H1 (cell line): ENCODE measurements at regions not wholly inside any gene's neighbourhood (a gene's known extent, or its start where the extent isn't known, plus 50 kb on each side); places are given as distances from the start of the nearest gene placed in this dataset.

Source experiments
- CTCF ChIA-PET: fragments of 300-600 bp; sonication (Branson Sonifier 250); formaldehyde crosslinking; loops from one replicate; lab custom pipeline; 2021; ENCODE audit not compliant: partially characterized antibody; lab: Charles Lee
- POLR2A ChIA-PET: fragments of 300-600 bp; sonication (Branson Sonifier 250); formaldehyde crosslinking; loops from one replicate; lab custom pipeline; 2021; ENCODE audit warnings: inconsistent platforms; ENCODE audit not compliant: partially characterized antibody; lab: Charles Lee
- DNase-seq, 2 experiments: peaks; one replicate each; pipeline versions ENCODE4 v3.0.0 to v3.0.0-alpha.2; 2010 to 2022; ENCODE audit warnings: low spot score in 2 of 2, low read depth in 1 of 2, mixed read lengths in 1 of 2
- FAIRE-seq: peaks from 2 replicates; lab custom pipeline; 2011; peaks lifted over from hg19 to GRCh38; lab: Jason Lieb, UNC
- H2AFZ ChIP-seq: 2 replicates; pipeline ENCODE4 v1.8.1; 2012; ENCODE audit warnings: low read length, inconsistent platforms
- H2AK5ac ChIP-seq: 2 replicates; pipeline ENCODE4 v1.6.1; 2013; ENCODE audit warnings: low read depth, low read length
- H2BK120ac ChIP-seq: replicated peaks from 2 replicates; pipeline ENCODE3; 2013; ENCODE audit warnings: low read depth, low read length, inconsistent platforms
- H2BK12ac ChIP-seq: 2 replicates; pipeline ENCODE4 v1.6.1; 2013; ENCODE audit warnings: low read depth, low read length
- H2BK15ac ChIP-seq: 2 replicates; pipeline ENCODE4 v1.6.1; 2013; ENCODE audit warnings: low read length
- H2BK20ac ChIP-seq: 2 replicates; pipeline ENCODE4 v1.6.1; 2013; ENCODE audit warnings: low read length
- H2BK5ac ChIP-seq: 2 replicates; pipeline ENCODE4 v1.6.1; 2013; ENCODE audit warnings: low read depth, low read length
- H3K14ac ChIP-seq: 2 replicates; pipeline ENCODE4 v1.6.1; 2013; ENCODE audit warnings: inconsistent platforms; ENCODE audit not compliant: insufficient read length
- H3K18ac ChIP-seq: 2 replicates; pipeline ENCODE4 v1.6.1; 2013; ENCODE audit warnings: low read length; ENCODE audit errors: extremely low read depth
- H3K23ac ChIP-seq: 2 replicates; pipeline ENCODE4 v1.6.1; 2013; ENCODE audit warnings: inconsistent platforms; ENCODE audit not compliant: insufficient read length
- H3K23me2 ChIP-seq: 2 replicates; pipeline ENCODE4 v1.6.1; 2013; ENCODE audit warnings: low read depth, low read length
- H3K27ac ChIP-seq: 2 replicates; pipeline ENCODE4 v1.6.1; 2011; ENCODE audit warnings: low read depth, low read length, inconsistent platforms
- H3K27me3 ChIP-seq, 4 experiments: replicated peaks in 1 of 4; 1 replicate in 1 of 4; 2 replicates in 3 of 4; pipeline versions ENCODE4 v1.6.1 to v1.8.1; 2011 to 2013; ENCODE audit warnings: low read length in 3 of 4, mild to moderate bottlenecking in 3 of 4, inconsistent platforms in 2 of 4, mixed read lengths in 2 of 4, moderate library complexity in 1 of 4; ENCODE audit not compliant: control insufficient read depth in 3 of 4, insufficient read depth in 3 of 4; ENCODE audit errors: extremely low read depth in 1 of 4
- H3K36me3 ChIP-seq, 4 experiments: 2 replicates each; pipeline versions ENCODE4 v1.6.1 to v1.8.1; 2011 to 2013; ENCODE audit warnings: mild to moderate bottlenecking in 4 of 4, low read length in 3 of 4, moderate library complexity in 2 of 4, control low read depth in 1 of 4, inconsistent platforms in 1 of 4; ENCODE audit not compliant: insufficient read depth in 4 of 4, control insufficient read depth in 2 of 4
- H3K4ac ChIP-seq: replicated peaks from 2 replicates; pipeline ENCODE3; 2013; ENCODE audit warnings: low read length, low read depth, mixed read lengths, inconsistent platforms; ENCODE audit not compliant: insufficient read length
- H3K4me1 ChIP-seq, 4 experiments: replicated peaks in 1 of 4; 1 replicate in 1 of 4; 2 replicates in 3 of 4; pipeline versions ENCODE4 v1.6.1 to v1.8.1; 2011 to 2013; ENCODE audit warnings: low read length in 3 of 4, inconsistent platforms in 2 of 4, mixed read lengths in 1 of 4; ENCODE audit not compliant: insufficient read depth in 4 of 4, control insufficient read depth in 3 of 4
- H3K4me2 ChIP-seq, 2 experiments: 2 replicates each; pipeline versions ENCODE4 v1.6.1 to v1.8.1; 2011 to 2013; ENCODE audit warnings: low read depth in 2 of 2, low read length in 2 of 2, control low read depth in 1 of 2, inconsistent platforms in 1 of 2, mild to moderate bottlenecking in 1 of 2; ENCODE audit not compliant: insufficient read depth in 1 of 2
- H3K4me3 ChIP-seq, 4 experiments: fragments of 200-600, 300-600 bp in 1 of 4; sonication (generic), shearing (Covaris generic), sonication (Bioruptor Twin) in 1 of 4; 2 replicates each; pipeline versions ENCODE4 v1.5.1 to v1.8.1; 2011 to 2016; ENCODE audit warnings: low read length in 4 of 4, low read depth in 3 of 4, control low read depth in 2 of 4, inconsistent platforms in 2 of 4, mild to moderate bottlenecking in 2 of 4, mixed read lengths in 1 of 4, moderate library complexity in 1 of 4; ENCODE audit not compliant: insufficient read depth in 2 of 4; ENCODE audit errors: extremely low read depth in 1 of 4
- H3K56ac ChIP-seq: replicated peaks from 2 replicates; pipeline ENCODE3; 2013; ENCODE audit warnings: low read depth, mild to moderate bottlenecking, mixed read lengths, low read length, inconsistent platforms; ENCODE audit not compliant: insufficient read length
- H3K79me1 ChIP-seq: 2 replicates; pipeline ENCODE4 v1.6.1; 2013; ENCODE audit warnings: low read depth, low read length, control low read depth
- H3K79me2 ChIP-seq, 2 experiments: 2 replicates each; pipeline versions ENCODE4 v1.6.1 to v1.8.1; 2012 to 2013; ENCODE audit warnings: low read length in 2 of 2, mild to moderate bottlenecking in 2 of 2, inconsistent platforms in 1 of 2; ENCODE audit not compliant: insufficient read depth in 2 of 2, control insufficient read depth in 1 of 2
- H3K9ac ChIP-seq, 4 experiments: replicated peaks in 1 of 4; 1 replicate in 1 of 4; 2 replicates in 3 of 4; pipeline versions ENCODE4 v1.6.1 to v1.8.1; 2011 to 2013; ENCODE audit warnings: low read depth in 3 of 4, low read length in 3 of 4, control low read depth in 2 of 4, mild to moderate bottlenecking in 2 of 4, moderate library complexity in 2 of 4, inconsistent platforms in 1 of 4; ENCODE audit errors: extremely low read depth in 1 of 4
- H3K9me3 ChIP-seq, 2 experiments: 2 replicates each; pipeline versions ENCODE4 v1.6.1 to v1.8.1; 2012 to 2013; ENCODE audit warnings: mild to moderate bottlenecking in 2 of 2, moderate library complexity in 2 of 2, control low read depth in 1 of 2, inconsistent platforms in 1 of 2, low read depth in 1 of 2, low read length in 1 of 2, mixed read lengths in 1 of 2; ENCODE audit not compliant: insufficient read depth in 2 of 2
- H4K20me1 ChIP-seq, 2 experiments: replicated peaks in 1 of 2; 2 replicates each; pipeline versions ENCODE3 to v1.8.1; 2011 to 2013; ENCODE audit warnings: inconsistent platforms in 2 of 2, low read length in 2 of 2, mild to moderate bottlenecking in 1 of 2; ENCODE audit not compliant: insufficient read depth in 2 of 2, control insufficient read depth in 1 of 2
- H4K5ac ChIP-seq: 2 replicates; pipeline ENCODE4 v1.6.1; 2013; ENCODE audit warnings: low read length, low read depth, mixed read lengths, inconsistent platforms; ENCODE audit not compliant: insufficient read length
- H4K8ac ChIP-seq: 2 replicates; pipeline ENCODE4 v1.8.0; 2013; ENCODE audit warnings: mild to moderate bottlenecking, moderate library complexity, low read length, inconsistent platforms; ENCODE audit not compliant: insufficient read depth; ENCODE audit errors: extremely low read depth
- H4K91ac ChIP-seq: replicated peaks from 2 replicates; pipeline ENCODE3; 2013; ENCODE audit warnings: low read length, mixed read lengths, inconsistent platforms; ENCODE audit not compliant: insufficient read length
- ATF2 ChIP-seq: IDR thresholded peaks from 2 replicates; pipeline ENCODE4 v1.6.1; 2012; ENCODE audit warnings: low read length, inconsistent platforms
- KDM1A ChIP-seq: fragments of 200-600, 300-600 bp; sonication (generic); IDR thresholded peaks from 2 replicates; pipeline ENCODE4 v1.7.1; 2016; ENCODE audit warnings: mild to moderate bottlenecking, low read length, borderline replicate concordance
- WGBS, 2 experiments: shearing (Covaris generic) in 1 of 2; methylation state at CpG; one replicate each; pipeline versions ENCODE4 v1.1.6 to v1.1.7; 2013 to 2015; ENCODE audit warnings: low lambda C conversion rate in 2 of 2, mixed read lengths in 2 of 2, inconsistent platforms in 1 of 2, low coverage in 1 of 2, missing lambda C conversion rate in 1 of 2; ENCODE audit not compliant: insufficient replicate concordance in 2 of 2, insufficient coverage in 1 of 2, insufficient read length in 1 of 2; ENCODE audit errors: extremely low coverage in 1 of 2, missing lambda C conversion rate in 1 of 2; 5-methylcytosine and 5-hydroxymethylcytosine counted together

DNA sequence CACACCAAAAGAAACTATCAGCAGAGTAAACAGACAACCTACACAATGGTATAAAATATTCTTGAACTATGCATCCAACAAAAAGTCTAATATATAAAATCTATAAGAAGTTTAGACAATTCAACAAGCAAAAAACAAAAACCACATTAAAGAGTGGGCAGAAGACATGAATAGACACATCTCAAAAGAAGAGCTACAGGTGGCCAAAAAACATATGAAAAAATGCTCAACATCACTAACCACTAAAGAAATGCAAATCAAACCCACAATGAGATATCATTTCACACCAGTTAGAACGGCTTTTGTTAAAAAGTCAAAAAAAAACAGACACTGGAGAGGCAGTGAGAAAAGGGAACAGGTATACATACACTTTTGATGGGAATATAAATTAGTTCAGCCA is 348.9 kb upstream of the MAF start:
- no peak overlapping the region for H4K91ac ChIP-seq
- no peak overlapping the region for H2AK5ac ChIP-seq
- ChIA-PET POLR2A (no interaction called here), CTCF (no interaction called here)
- H3K27me3 ChIP-seq = no peaks in the 10 kb centered on the region
- no peaks in the 10 kb centered on the region for H3K36me3 ChIP-seq
- no peaks in the 10 kb centered on the region for H3K79me1 ChIP-seq
- H3K4me2 ChIP-seq = no peak overlapping the region
- no peaks in the 10 kb centered on the region for H3K23me2 ChIP-seq
- no peak overlapping the region for H3K23ac ChIP-seq
- WGBS, 2 experiments = 80% methylated on average over 1 of the region's 1 CpG; no CpG with 5 or more reads in 1 of the 2 experiments
- H4K8ac ChIP-seq = no peak overlapping the region
- H3K14ac ChIP-seq = no peak overlapping the region
- no peaks in the 10 kb centered on the region for H3K79me2 ChIP-seq
- no peak overlapping the region for H2BK120ac ChIP-seq
- DNase-seq (no peak), FAIRE-seq (no peak)
- no peak overlapping the region for H3K9ac ChIP-seq
- no peak overlapping the region for H2AFZ ChIP-seq
- H4K20me1 ChIP-seq = no peaks in the 10 kb centered on the region
- H3K18ac ChIP-seq = no peak overlapping the region
- no peak overlapping the region for H2BK12ac ChIP-seq
- no peak overlapping the region for H4K5ac ChIP-seq
- no peak overlapping the region for H2BK15ac ChIP-seq
- H3K4me1 ChIP-seq = no peaks in the 10 kb centered on the region
- H3K9me3 ChIP-seq = no peaks in the 10 kb centered on the region
- H3K4me3 ChIP-seq = no peak overlapping the region
- H2BK5ac ChIP-seq = no peak overlapping the region
- no peak overlapping the region for H3K4ac ChIP-seq
- H2BK20ac ChIP-seq = no peak overlapping the region
- no peak overlapping the region for H3K27ac ChIP-seq
- TF ChIP-seq KDM1A (no peak), ATF2 (no peak)
- H3K56ac ChIP-seq = no peak overlapping the region
